GM21515 (cell line): ENCODE measurements at regions not wholly inside any gene's neighbourhood (a gene's known extent, or its start where the extent isn't known, plus 50 kb on each side); places are given as distances from the start of the nearest gene placed in this dataset.
"Not testable (repeated sequence)": the region's sequence is repeated elsewhere in the genome, so short reads cannot be mapped to it uniquely, and the experiment has no call there.

Experiments
- ATAC-seq: cut with Tn5 transposase; IDR thresholded peaks from one replicate; pipeline ENCODE4 v1.9.1; 2021; ENCODE audit not compliant: unreplicated experiment

- ATAC-seq = no peak
Observed at GRCh38 chr5:99368726-99369125, 439.9 kb upstream of the CHD1 start.

GRCh38 chr5:99355881-99356280 lies 427.1 kb upstream of the CHD1 start:
- ATAC-seq = no peak

GRCh38 chr5:99349787-99350186 lies 421.0 kb upstream of the CHD1 start:
- no peak for ATAC-seq

- no peak for ATAC-seq
Observed at GRCh38 chr5:99348597-99348996, 419.8 kb upstream of the CHD1 start.

GRCh38 chr5:99339758-99340157 lies 411.0 kb upstream of the CHD1 start:
- not testable (repeated sequence) for ATAC-seq

GRCh38 chr5:99334936-99335335 lies 406.1 kb upstream of the CHD1 start:
- no peak for ATAC-seq

- ATAC-seq = no peak
Observed at GRCh38 chr5:99331061-99331460, 402.3 kb upstream of the CHD1 start.

- ATAC-seq = no peak
Observed at GRCh38 chr5:99320436-99320835, 391.6 kb upstream of the CHD1 start.

GRCh38 chr5:99317136-99317535 lies 388.3 kb upstream of the CHD1 start:
- ATAC-seq = no peak

GRCh38 chr5:99316484-99316883 lies 387.7 kb upstream of the CHD1 start:
- ATAC-seq = no peak

- no peak for ATAC-seq
Observed at GRCh38 chr5:99315413-99316183, 386.8 kb upstream of the CHD1 start.

- ATAC-seq = no peak
Observed at GRCh38 chr5:99314721-99315120, 385.9 kb upstream of the CHD1 start.

GRCh38 chr5:99308131-99308530 lies 379.3 kb upstream of the CHD1 start:
- no peak for ATAC-seq

GRCh38 chr5:99305045-99305580 lies 376.3 kb upstream of the CHD1 start:
- no peak for ATAC-seq

GRCh38 chr5:99285606-99286005 lies 356.8 kb upstream of the CHD1 start:
- ATAC-seq = no peak

GRCh38 chr5:99275128-99275527 lies 346.3 kb upstream of the CHD1 start:
- no peak for ATAC-seq

GRCh38 chr5:99272576-99272975 lies 343.8 kb upstream of the CHD1 start:
- ATAC-seq = no peak

GRCh38 chr5:99258819-99259218 lies 330.0 kb upstream of the CHD1 start:
- no peak for ATAC-seq

GRCh38 chr5:99248066-99248465 lies 319.3 kb upstream of the CHD1 start:
- ATAC-seq = no peak

- ATAC-seq = no peak
Observed at GRCh38 chr5:99247346-99247745, 318.5 kb upstream of the CHD1 start.

GRCh38 chr5:99243111-99243510 lies 314.3 kb upstream of the CHD1 start:
- no peak for ATAC-seq

GRCh38 chr5:99239826-99240360 lies 311.1 kb upstream of the CHD1 start:
- ATAC-seq = no peak
